OCI-LY3 (cell line): ENCODE measurements at regions not wholly inside any gene's neighbourhood (a gene's known extent, or its start where the extent isn't known, plus 50 kb on each side); places are given as distances from the start of the nearest gene placed in this dataset.

Experiments used
- CTCF ChIP-seq: fragments of 200-600, 300-600 bp; sonication (generic); IDR thresholded peaks from 2 replicates; pipeline ENCODE4 v1.5.1; 2014; ENCODE audit warnings: antibody characterized with exemption, low read length, low read depth
- EZH2phosphoT487 ChIP-seq: fragments of 200-600 bp; shearing (Covaris generic); IDR thresholded peaks from 2 replicates; pipeline ENCODE4 v1.6.1; 2018; ENCODE audit warnings: antibody characterized with exemption, mixed run types, low read depth

- TF ChIP-seq CTCF (no peak), EZH2phosphoT487 (no peak)
Measured at GRCh38 chr13:72101768-72102400, 234.9 kb upstream of the DACH1 start.
